GM12878 (cell line): ENCODE measurements at regions not wholly inside any gene's neighbourhood (a gene's known extent, or its start where the extent isn't known, plus 50 kb on each side); places are given as distances from the start of the nearest gene placed in this dataset.

ENCODE experiments used
- BACH1 ChIP-seq: fragments of 450-650 bp; IDR thresholded peaks from 2 replicates; pipeline ENCODE4 v1.6.1; 2017; ENCODE audit warnings: mild to moderate bottlenecking, borderline replicate concordance
- CTCF ChIP-seq, 3 experiments: IDR thresholded peaks in 2 of 3; conservative IDR thresholded peaks in 1 of 3; 2 replicates each; pipeline ENCODE4 v1.5.1; 2011; ENCODE audit warnings: low read depth in 3 of 3, low read length in 3 of 3, mild to moderate bottlenecking in 3 of 3, control low read depth in 2 of 3, moderate library complexity in 2 of 3, inconsistent platforms in 1 of 3, mixed read lengths in 1 of 3; ENCODE audit not compliant: control insufficient read depth in 2 of 3, insufficient read depth in 1 of 3; ENCODE audit errors: extremely low read depth in 1 of 3
- EGR1 ChIP-seq, 2 experiments: IDR thresholded peaks; 1 replicate in 1 of 2; 2 replicates in 1 of 2; pipeline ENCODE4 v1.6.1; 2011 to 2012; ENCODE audit warnings: low read depth in 2 of 2, low read length in 2 of 2, borderline replicate concordance in 1 of 2, mild to moderate bottlenecking in 1 of 2, moderate library complexity in 1 of 2
- FOXM1 ChIP-seq: IDR thresholded peaks from 2 replicates; pipeline ENCODE4 v1.6.1; 2012; ENCODE audit warnings: low read depth, mild to moderate bottlenecking, inconsistent platforms, low read length, moderate library complexity
- POLR2A ChIP-seq: IDR thresholded peaks from 2 replicates; pipeline ENCODE4 v1.6.1; 2011; ENCODE audit warnings: low read depth, mild to moderate bottlenecking, low read length
- POLR2AphosphoS5 ChIP-seq: IDR thresholded peaks from 2 replicates; pipeline ENCODE4 v1.6.1; 2011; ENCODE audit warnings: mild to moderate bottlenecking, low read length, inconsistent platforms
- SUZ12 ChIP-seq: fragments of 200-600 bp; sonication (generic); IDR thresholded peaks from one replicate; pipeline ENCODE4 v1.6.1; 2018; ENCODE audit warnings: antibody characterized with exemption, mild to moderate bottlenecking; ENCODE audit not compliant: unreplicated experiment
- ZNF384 ChIP-seq: IDR thresholded peaks from 2 replicates; pipeline ENCODE4 v1.6.1; 2012; ENCODE audit warnings: low read depth, mild to moderate bottlenecking, low read length, improper control_type of control experiment, borderline replicate concordance
- TF ChIP-seq, protein P1 (sequence below): IDR thresholded peaks from 2 replicates; pipeline ENCODE4 v1.6.1; 2012; ENCODE audit warnings: improper control_type of control experiment, low read depth, low read length; ENCODE audit not compliant: insufficient replicate concordance
- TF ChIP-seq, protein P2 (sequence below): IDR thresholded peaks from 2 replicates; pipeline ENCODE4 v1.6.1; 2012; ENCODE audit warnings: low read depth, low read length, improper control_type of control experiment

DNA sequence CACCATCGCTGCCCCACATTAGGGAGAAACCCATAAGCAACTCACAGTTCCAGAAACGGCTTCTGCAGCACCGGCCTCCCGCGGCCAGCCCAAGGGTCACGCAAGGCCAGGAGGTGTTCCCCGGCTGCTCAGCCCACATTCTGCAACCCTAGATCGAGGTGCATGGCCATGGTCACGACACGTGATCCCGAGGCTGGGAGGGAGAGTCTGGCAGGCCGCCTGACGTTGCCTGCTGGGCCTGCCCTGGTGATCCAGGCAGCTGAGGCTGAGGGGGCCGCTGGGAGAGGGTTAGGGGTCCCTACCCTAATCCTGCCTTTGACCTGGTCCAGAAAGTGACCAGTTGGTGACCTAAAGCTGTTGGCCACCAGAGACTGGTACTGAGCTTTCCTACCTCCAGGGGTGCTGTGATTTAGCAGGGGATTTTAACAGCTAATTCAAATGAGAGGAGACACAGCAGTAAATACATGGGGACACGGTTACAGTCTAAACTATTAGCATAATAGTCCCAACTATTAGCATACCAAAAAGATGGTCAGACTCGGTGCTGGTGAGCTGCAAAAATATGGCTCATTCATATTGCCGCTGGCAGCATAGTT lies 97.4 kb upstream of the CIBAR2 start:
- TF ChIP-seq CTCF (IDR thresholded peaks at IDR 0.05 in 2 of 3, conservative IDR thresholded peaks at IDR 0.05 in 1 of 3; ENCODE audit: control insufficient read depth in 2 of 3, extremely low read depth in 1 of 3, insufficient read depth in 1 of 3, low read depth in 3 of 3, low read length in 3 of 3) (no peak), ZNF384 (no peak), SUZ12 (no peak), FOXM1 (no peak), EGR1 (IDR thresholded peaks at IDR 0.05; ENCODE audit: borderline replicate concordance in 1 of 2, low read depth in 2 of 2, low read length in 2 of 2) (no peak), POLR2AphosphoS5 (no peak), BACH1 (no peak), POLR2A (no peak)
- TF ChIP-seq, protein P1, sequence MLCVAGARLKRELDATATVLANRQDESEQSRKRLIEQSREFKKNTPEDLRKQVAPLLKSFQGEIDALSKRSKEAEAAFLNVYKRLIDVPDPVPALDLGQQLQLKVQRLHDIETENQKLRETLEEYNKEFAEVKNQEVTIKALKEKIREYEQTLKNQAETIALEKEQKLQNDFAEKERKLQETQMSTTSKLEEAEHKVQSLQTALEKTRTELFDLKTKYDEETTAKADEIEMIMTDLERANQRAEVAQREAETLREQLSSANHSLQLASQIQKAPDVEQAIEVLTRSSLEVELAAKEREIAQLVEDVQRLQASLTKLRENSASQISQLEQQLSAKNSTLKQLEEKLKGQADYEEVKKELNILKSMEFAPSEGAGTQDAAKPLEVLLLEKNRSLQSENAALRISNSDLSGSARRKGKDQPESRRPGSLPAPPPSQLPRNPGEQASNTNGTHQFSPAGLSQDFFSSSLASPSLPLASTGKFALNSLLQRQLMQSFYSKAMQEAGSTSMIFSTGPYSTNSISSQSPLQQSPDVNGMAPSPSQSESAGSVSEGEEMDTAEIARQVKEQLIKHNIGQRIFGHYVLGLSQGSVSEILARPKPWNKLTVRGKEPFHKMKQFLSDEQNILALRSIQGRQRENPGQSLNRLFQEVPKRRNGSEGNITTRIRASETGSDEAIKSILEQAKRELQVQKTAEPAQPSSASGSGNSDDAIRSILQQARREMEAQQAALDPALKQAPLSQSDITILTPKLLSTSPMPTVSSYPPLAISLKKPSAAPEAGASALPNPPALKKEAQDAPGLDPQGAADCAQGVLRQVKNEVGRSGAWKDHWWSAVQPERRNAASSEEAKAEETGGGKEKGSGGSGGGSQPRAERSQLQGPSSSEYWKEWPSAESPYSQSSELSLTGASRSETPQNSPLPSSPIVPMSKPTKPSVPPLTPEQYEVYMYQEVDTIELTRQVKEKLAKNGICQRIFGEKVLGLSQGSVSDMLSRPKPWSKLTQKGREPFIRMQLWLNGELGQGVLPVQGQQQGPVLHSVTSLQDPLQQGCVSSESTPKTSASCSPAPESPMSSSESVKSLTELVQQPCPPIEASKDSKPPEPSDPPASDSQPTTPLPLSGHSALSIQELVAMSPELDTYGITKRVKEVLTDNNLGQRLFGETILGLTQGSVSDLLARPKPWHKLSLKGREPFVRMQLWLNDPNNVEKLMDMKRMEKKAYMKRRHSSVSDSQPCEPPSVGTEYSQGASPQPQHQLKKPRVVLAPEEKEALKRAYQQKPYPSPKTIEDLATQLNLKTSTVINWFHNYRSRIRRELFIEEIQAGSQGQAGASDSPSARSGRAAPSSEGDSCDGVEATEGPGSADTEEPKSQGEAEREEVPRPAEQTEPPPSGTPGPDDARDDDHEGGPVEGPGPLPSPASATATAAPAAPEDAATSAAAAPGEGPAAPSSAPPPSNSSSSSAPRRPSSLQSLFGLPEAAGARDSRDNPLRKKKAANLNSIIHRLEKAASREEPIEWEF, result no peak
- TF ChIP-seq, protein P2, sequence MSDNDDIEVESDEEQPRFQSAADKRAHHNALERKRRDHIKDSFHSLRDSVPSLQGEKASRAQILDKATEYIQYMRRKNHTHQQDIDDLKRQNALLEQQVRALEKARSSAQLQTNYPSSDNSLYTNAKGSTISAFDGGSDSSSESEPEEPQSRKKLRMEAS, result no peak
